ENCODE measurements at regions not wholly inside any gene's neighbourhood (a gene's known extent, or its start where the extent isn't known, plus 50 kb on each side); places are given as distances from the start of the nearest gene placed in this dataset.

- no peak for ATAC-seq
- Mint-ChIP-seq H3K9me3 (ENCODE audit: low read depth) (peaks cover 4% of the 10 kb centered on the region), H3K4me1 (no peaks in the 10 kb centered on the region), H3K27me3 (no peaks in the 10 kb centered on the region), H3K4me3 (no peak overlapping the region), H3K36me3 (no peaks in the 10 kb centered on the region), H3K27ac (no peak overlapping the region)
- DNase-seq, result no peak
- CTCF ChIA-PET, result no interaction called here
These were observed 751.0 kb downstream of the VGLL3 start for GRCh38 chr3:86239946-86240345.

- Mint-ChIP-seq H3K4me3 (no peak overlapping the region), H3K27me3 (no peaks in the 10 kb centered on the region), H3K4me1 (no peaks in the 10 kb centered on the region), H3K27ac (no peak overlapping the region), H3K36me3 (no peaks in the 10 kb centered on the region), H3K9me3 (ENCODE audit: low read depth) (peaks cover 4% of the 10 kb centered on the region)
- ATAC-seq (no peak), DNase-seq (no peak)
- CTCF ChIA-PET, result no interaction called here
These were observed 756.3 kb downstream of the VGLL3 start for GRCh38 chr3:86234506-86235254.

DNA sequence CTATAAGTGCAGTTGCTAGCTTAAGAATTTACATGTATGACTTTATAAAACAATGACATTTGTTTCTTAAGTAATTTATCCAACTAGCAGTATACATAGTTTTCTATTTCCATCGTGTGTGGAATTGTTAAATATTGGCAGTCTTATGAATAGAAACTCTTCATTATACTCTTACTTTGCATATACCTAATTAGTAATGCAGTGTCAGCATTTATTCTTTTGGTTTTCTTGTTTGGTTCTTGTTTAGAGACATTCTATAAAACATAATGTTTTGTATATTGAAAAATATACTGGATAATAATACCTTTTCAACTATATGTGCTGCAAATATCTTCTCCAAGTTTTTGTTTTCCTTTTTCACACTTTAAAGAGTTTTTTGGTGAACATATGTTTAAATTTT lies 760.2 kb downstream of the VGLL3 start:
- Mint-ChIP-seq H3K4me3 (no peak overlapping the region), H3K36me3 (no peaks in the 10 kb centered on the region), H3K27ac (no peak overlapping the region), H3K4me1 (no peaks in the 10 kb centered on the region), H3K27me3 (no peaks in the 10 kb centered on the region), H3K9me3 (ENCODE audit: low read depth) (peaks cover 2% of the 10 kb centered on the region)
- DNase-seq (no peak), ATAC-seq (no peak)
- CTCF ChIA-PET, result no interaction called here

DNA sequence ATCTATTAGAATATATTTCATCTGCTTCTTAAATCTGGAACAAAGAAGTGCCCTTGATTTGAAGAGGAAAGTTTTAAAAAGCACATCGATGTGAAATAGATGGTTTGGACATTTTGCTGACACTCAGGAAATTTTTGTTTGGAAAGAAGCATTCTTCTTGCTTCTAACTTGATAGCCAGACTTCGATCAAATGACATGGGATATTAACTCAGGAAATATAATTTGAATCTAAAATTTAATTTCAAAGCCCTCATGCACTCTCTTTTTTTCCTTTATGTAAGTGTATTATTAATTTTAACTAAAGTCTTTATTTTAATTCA lies 761.2 kb downstream of the VGLL3 start:
- CTCF ChIA-PET, result no interaction called here
- H3K4me1 Mint-ChIP-seq, result no peaks in the 10 kb centered on the region
- H3K27ac Mint-ChIP-seq, result no peak overlapping the region

GRCh38 chr3:86229086-86229774 lies 761.7 kb downstream of the VGLL3 start:
- H3K27ac Mint-ChIP-seq, result no peak overlapping the region

More for the DNA sequence above, 761.2 kb downstream of the VGLL3 start:
- ATAC-seq (no peak), DNase-seq (no peak)
- Mint-ChIP-seq H3K27me3 (no peaks in the 10 kb centered on the region), H3K9me3 (ENCODE audit: low read depth) (peaks cover 2% of the 10 kb centered on the region), H3K4me3 (no peak overlapping the region), H3K36me3 (no peaks in the 10 kb centered on the region)

DNA sequence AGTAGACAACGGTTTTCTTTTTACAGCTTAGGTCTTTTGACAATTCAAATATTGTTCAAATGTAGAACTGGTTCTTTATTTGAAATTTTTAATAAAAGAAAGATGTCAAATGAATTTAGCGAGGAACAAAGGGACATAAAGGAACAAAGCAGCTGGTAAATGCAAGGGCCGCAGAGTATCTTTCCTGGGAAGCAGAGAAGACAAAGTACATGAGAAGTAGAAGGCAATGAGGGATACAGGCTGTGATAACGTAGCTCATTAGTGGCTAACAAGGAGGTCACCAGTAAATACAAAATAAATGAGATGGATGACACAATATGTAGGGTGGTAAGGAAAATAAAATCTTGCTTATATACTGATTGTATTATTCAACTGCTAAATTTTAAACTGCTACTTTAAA lies 762.8 kb downstream of the VGLL3 start:
- Mint-ChIP-seq H3K9me3 (ENCODE audit: low read depth) (peaks cover 2% of the 10 kb centered on the region), H3K36me3 (no peaks in the 10 kb centered on the region), H3K27me3 (no peaks in the 10 kb centered on the region), H3K4me1 (no peaks in the 10 kb centered on the region), H3K27ac (no peak overlapping the region), H3K4me3 (no peak overlapping the region)
- no peak for DNase-seq
- ATAC-seq, result no peak
- CTCF ChIA-PET, result no interaction called here

More at GRCh38 chr3:86229086-86229774, 761.7 kb downstream of the VGLL3 start:
- CTCF ChIA-PET, result no interaction called here
- Mint-ChIP-seq H3K4me3 (no peak overlapping the region), H3K36me3 (no peaks in the 10 kb centered on the region), H3K4me1 (no peaks in the 10 kb centered on the region), H3K27me3 (no peaks in the 10 kb centered on the region), H3K9me3 (ENCODE audit: low read depth) (peaks cover 2% of the 10 kb centered on the region)
- DNase-seq, result no peak
- ATAC-seq, result no peak

DNA sequence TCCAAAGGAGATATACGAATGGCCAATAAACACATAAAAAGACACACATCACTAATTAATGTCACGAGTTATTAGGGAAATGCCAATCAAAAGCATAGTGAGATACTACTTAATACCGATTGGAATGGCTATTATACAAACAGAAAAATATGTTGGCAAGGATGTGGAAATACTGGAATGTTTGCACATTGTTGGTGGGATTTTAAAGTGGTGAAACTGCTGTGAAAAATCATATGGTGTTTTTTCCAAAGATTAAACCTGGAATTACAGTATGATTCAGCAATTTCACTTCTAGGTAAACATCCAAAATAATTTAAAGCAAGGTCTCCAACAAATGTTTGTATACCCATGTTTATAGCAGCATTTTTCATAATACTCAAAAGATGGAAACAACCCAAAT lies 765.5 kb downstream of the VGLL3 start:
- no peak for ATAC-seq
- Mint-ChIP-seq H3K27me3 (no peaks in the 10 kb centered on the region), H3K4me3 (no peak overlapping the region), H3K36me3 (no peaks in the 10 kb centered on the region), H3K9me3 (ENCODE audit: low read depth) (peaks cover 6% of the 10 kb centered on the region), H3K27ac (no peak overlapping the region), H3K4me1 (no peaks in the 10 kb centered on the region)
- DNase-seq, result no peak
- CTCF ChIA-PET, result no interaction called here

DNA sequence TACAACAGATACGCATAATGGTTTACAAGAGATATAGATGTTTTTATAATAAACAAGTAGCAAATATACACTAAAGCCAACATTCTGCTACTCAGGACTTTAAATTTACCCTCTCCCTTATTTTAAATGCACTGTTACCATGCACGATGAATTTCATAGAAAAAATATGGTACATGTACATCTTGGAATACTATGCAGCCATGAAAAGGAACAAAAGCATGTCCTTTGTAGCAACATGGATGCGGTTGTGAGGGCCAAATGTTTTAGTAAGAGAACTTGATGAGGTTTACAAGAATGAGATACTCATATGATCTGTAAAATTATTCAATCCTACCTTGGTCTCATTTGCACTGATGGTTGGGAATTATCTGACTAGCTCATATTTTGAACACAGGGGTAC lies 769.3 kb downstream of the VGLL3 start:
- DNase-seq (no peak), ATAC-seq (no peak)
- no peak overlapping the region for H3K4me3 Mint-ChIP-seq
- no peaks in the 10 kb centered on the region for H3K27me3 Mint-ChIP-seq
- H3K36me3 Mint-ChIP-seq, result no peaks in the 10 kb centered on the region
- peaks cover 11% of the 10 kb centered on the region for H3K9me3 Mint-ChIP-seq (ENCODE audit: low read depth)
- CTCF ChIA-PET, result no interaction called here
- no peak overlapping the region for H3K27ac Mint-ChIP-seq
- no peaks in the 10 kb centered on the region for H3K4me1 Mint-ChIP-seq

DNA sequence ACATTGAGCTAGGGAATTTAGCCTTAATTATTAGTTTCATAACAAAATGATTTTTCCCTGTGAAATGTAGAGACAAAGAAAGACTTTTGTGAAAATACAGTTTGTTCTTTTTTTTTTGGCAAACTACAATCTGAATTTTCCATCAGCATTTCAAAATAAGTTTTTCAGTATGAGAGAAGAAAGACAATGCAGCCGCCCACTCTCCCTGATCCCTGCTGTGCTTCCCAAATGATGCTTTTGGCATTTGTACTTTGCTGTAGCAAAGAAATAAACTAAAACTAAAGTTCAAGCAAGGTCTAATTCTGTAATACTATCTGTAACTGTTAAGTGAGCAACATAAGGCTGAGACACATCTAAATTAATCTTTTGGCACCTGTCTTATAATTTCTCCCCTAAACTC lies 782.2 kb downstream of the VGLL3 start:
- Mint-ChIP-seq H3K27me3 (no peaks in the 10 kb centered on the region), H3K4me3 (no peak overlapping the region), H3K4me1 (no peaks in the 10 kb centered on the region), H3K9me3 (ENCODE audit: low read depth) (peaks cover 12% of the 10 kb centered on the region), H3K36me3 (no peaks in the 10 kb centered on the region), H3K27ac (no peak overlapping the region)
- DNase-seq, result no peak
- no peak for ATAC-seq
- CTCF ChIA-PET, result no interaction called here

DNA sequence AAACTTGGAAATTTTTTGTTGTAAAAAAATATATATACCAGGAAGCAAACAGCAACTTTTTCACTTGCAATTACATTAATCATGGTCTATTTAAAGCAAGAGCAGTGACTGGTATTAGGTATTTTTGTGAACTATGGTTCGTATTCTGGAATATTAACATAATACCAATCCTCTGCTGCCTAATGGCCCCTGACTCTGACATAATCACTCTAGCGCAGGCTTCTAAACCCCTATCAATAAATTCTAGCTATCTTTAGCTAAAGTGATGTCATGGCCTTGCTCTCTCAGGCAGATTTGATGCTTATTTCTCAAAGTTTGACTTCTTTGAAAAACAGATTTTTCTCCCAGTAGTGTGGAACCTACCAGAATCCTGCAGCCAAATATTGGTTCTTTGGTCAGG lies 808.3 kb downstream of the VGLL3 start:
- ATAC-seq (no peak), DNase-seq (no peak)
- H3K36me3 Mint-ChIP-seq, result no peaks in the 10 kb centered on the region
- no peak overlapping the region for H3K4me3 Mint-ChIP-seq
- H3K27me3 Mint-ChIP-seq, result no peaks in the 10 kb centered on the region
- H3K4me1 Mint-ChIP-seq, result no peaks in the 10 kb centered on the region
- H3K9me3 Mint-ChIP-seq (ENCODE audit: low read depth), result peaks cover 6% of the 10 kb centered on the region
- CTCF ChIA-PET, result no interaction called here
- H3K27ac Mint-ChIP-seq, result no peak overlapping the region

- Mint-ChIP-seq H3K27ac (no peak overlapping the region), H3K36me3 (no peaks in the 10 kb centered on the region), H3K4me3 (no peak overlapping the region), H3K27me3 (no peaks in the 10 kb centered on the region), H3K4me1 (no peaks in the 10 kb centered on the region), H3K9me3 (ENCODE audit: low read depth) (peaks cover 4% of the 10 kb centered on the region)
- no peak for DNase-seq
- CTCF ChIA-PET, result no interaction called here
- no peak for ATAC-seq
These were observed 810.3 kb downstream of the VGLL3 start for GRCh38 chr3:86180696-86181095.

DNA sequence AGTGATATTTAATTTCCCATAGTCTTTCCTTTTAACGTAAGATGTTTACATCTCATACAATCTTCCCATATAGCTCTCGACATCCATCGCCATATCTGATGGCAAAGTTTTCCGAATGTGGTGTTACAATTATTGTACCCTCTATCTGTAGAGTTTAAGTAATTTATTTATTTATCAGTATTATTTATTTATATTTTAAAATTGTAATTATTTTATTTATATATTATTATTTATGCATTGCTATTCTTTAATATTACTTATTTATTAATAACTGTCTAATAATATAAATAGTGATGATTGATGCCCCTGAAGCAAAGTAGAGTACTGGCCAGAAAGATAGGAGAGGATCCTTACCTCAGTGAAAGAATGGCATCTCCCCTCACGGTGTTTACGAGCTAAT lies 812.9 kb downstream of the VGLL3 start:
- H3K4me3 Mint-ChIP-seq, result no peak overlapping the region
- CTCF ChIA-PET, result no interaction called here
- no peak for ATAC-seq
- no peak overlapping the region for H3K27ac Mint-ChIP-seq
- no peaks in the 10 kb centered on the region for H3K27me3 Mint-ChIP-seq
- H3K36me3 Mint-ChIP-seq, result no peaks in the 10 kb centered on the region
- no peaks in the 10 kb centered on the region for H3K9me3 Mint-ChIP-seq (ENCODE audit: low read depth)
- H3K4me1 Mint-ChIP-seq, result no peaks in the 10 kb centered on the region
- no peak for DNase-seq

GRCh38 chr3:86176445-86176784 lies 814.5 kb downstream of the VGLL3 start:
- DNase-seq (no peak), ATAC-seq (no peak)
- CTCF ChIA-PET, result no interaction called here
- Mint-ChIP-seq H3K9me3 (ENCODE audit: low read depth) (peaks cover 3% of the 10 kb centered on the region), H3K4me3 (no peak overlapping the region), H3K27me3 (no peaks in the 10 kb centered on the region), H3K36me3 (no peaks in the 10 kb centered on the region), H3K4me1 (no peaks in the 10 kb centered on the region), H3K27ac (no peak overlapping the region)

GRCh38 chr3:86175593-86176444 lies 815.1 kb downstream of the VGLL3 start:
- CTCF ChIA-PET, result no interaction called here
- H3K36me3 Mint-ChIP-seq, result no peaks in the 10 kb centered on the region
- DNase-seq (no peak), ATAC-seq (no peak)
- H3K27ac Mint-ChIP-seq, result no peak overlapping the region
- no peak overlapping the region for H3K4me3 Mint-ChIP-seq
- H3K27me3 Mint-ChIP-seq, result no peaks in the 10 kb centered on the region
- H3K9me3 Mint-ChIP-seq (ENCODE audit: low read depth), result peaks cover 4% of the 10 kb centered on the region
- no peaks in the 10 kb centered on the region for H3K4me1 Mint-ChIP-seq

Measured in activated CD8-positive, alpha-beta memory T cell treated with anti-CD3 and anti-CD28 coated beads, Interleukin-2, amount 10 ng/mL, durations not matched to agents 7 days and 5 days (primary cell).